Hematopoietic multipotent progenitor cell treated with erythropoietin and hydrocortisone succinate and interleukin-3 and kit ligand, for 4 days (in vitro differentiated cells): ENCODE measurements at regions not wholly inside any gene's neighbourhood (a gene's known extent, or its start where the extent isn't known, plus 50 kb on each side); places are given as distances from the start of the nearest gene placed in this dataset.
"Not testable (repeated sequence)": the region's sequence is repeated elsewhere in the genome, so short reads cannot be mapped to it uniquely, and the experiment has no call there.

Experiments
- DNase-seq: peaks from one replicate; pipeline ENCODE4 v3.0.0-alpha.2; 2015

- no peak for DNase-seq
Observed at GRCh38 chr6:167472148-167472547, 147.3 kb downstream of the TTLL2 start.

- no peak for DNase-seq
Observed at GRCh38 chr6:167472880-167473279, 148.0 kb downstream of the TTLL2 start.

- DNase-seq = no peak
Observed at GRCh38 chr6:167474171-167474570, 149.3 kb downstream of the TTLL2 start.

GRCh38 chr6:167474725-167475124 is 149.8 kb downstream of the TTLL2 start:
- no peak for DNase-seq

GRCh38 chr6:167475947-167476346 is 151.1 kb downstream of the TTLL2 start:
- DNase-seq = no peak

GRCh38 chr6:167476844-167477595 is 152.1 kb downstream of the TTLL2 start:
- no peak for DNase-seq

GRCh38 chr6:167477688-167478087 is 152.8 kb downstream of the TTLL2 start:
- DNase-seq = no peak

- no peak for DNase-seq
Observed at GRCh38 chr6:167479301-167479700, 154.4 kb downstream of the TTLL2 start.

GRCh38 chr6:167479901-167480648 is 155.2 kb downstream of the TTLL2 start:
- no peak for DNase-seq

- DNase-seq = no peak
Observed at GRCh38 chr6:167481307-167481926, 156.5 kb downstream of the TTLL2 start.

- DNase-seq = not testable (repeated sequence)
Observed at GRCh38 chr6:167482801-167483200, 157.9 kb downstream of the TTLL2 start.

GRCh38 chr6:167485186-167485978 is 160.5 kb downstream of the TTLL2 start:
- peak; percentile 25 for DNase-seq

- DNase-seq = no peak
Observed at GRCh38 chr6:167487749-167488664, 163.1 kb downstream of the TTLL2 start.

- DNase-seq = no peak
Observed at GRCh38 chr6:167491438-167492099, 166.7 kb downstream of the TTLL2 start.

- no peak for DNase-seq
Observed at GRCh38 chr6:167492100-167492449, 167.2 kb downstream of the TTLL2 start.

GRCh38 chr6:167493310-167493709 is 168.4 kb downstream of the TTLL2 start:
- no peak for DNase-seq

GRCh38 chr6:167493976-167494697 is 169.3 kb downstream of the TTLL2 start:
- DNase-seq = no peak

GRCh38 chr6:167494698-167495435 is 170.0 kb downstream of the TTLL2 start:
- DNase-seq = no peak

- DNase-seq = no peak
Observed at GRCh38 chr6:167495506-167496401, 170.9 kb downstream of the TTLL2 start.
